Muscle layer of duodenum (tissue), 2 donors: ENCODE measurements at regions not wholly inside any gene's neighbourhood (a gene's known extent, or its start where the extent isn't known, plus 50 kb on each side); places are given as distances from the start of the nearest gene placed in this dataset.
"Not testable (repeated sequence)": the region's sequence is repeated elsewhere in the genome, so short reads cannot be mapped to it uniquely, and the experiment has no call there.

Source experiments
- H3K27ac ChIP-seq: one replicate; pipeline ENCODE4 v1.7.0; 2013; ENCODE audit warnings: mild to moderate bottlenecking, low read length
- H3K27me3 ChIP-seq: one replicate; pipeline ENCODE4 v1.7.0; 2013; ENCODE audit warnings: low read depth, mild to moderate bottlenecking, control low read depth, low read length
- H3K36me3 ChIP-seq, 2 donors: one replicate each; pipeline ENCODE4 v1.7.0; 2013; ENCODE audit warnings: low read length in 2 of 2, control low read depth in 1 of 2, mild to moderate bottlenecking in 1 of 2; ENCODE audit not compliant: insufficient read depth in 2 of 2, control insufficient read depth in 1 of 2
- H3K4me1 ChIP-seq, 2 donors: one replicate each; pipeline ENCODE4 v1.7.0; 2013; ENCODE audit warnings: low read length in 2 of 2, mild to moderate bottlenecking in 2 of 2, control low read depth in 1 of 2, moderate library complexity in 1 of 2; ENCODE audit not compliant: insufficient read depth in 2 of 2, control insufficient read depth in 1 of 2
- H3K4me3 ChIP-seq, 2 donors: one replicate each; pipeline ENCODE4 v1.7.0; 2013; ENCODE audit warnings: low read length in 2 of 2, low read depth in 1 of 2, mild to moderate bottlenecking in 1 of 2
- H3K9me3 ChIP-seq, 2 donors: one replicate each; pipeline ENCODE4 v1.7.0; 2013; ENCODE audit warnings: low read length in 2 of 2, control low read depth in 1 of 2, mild to moderate bottlenecking in 1 of 2; ENCODE audit not compliant: control insufficient read depth in 1 of 2
- donor health status: healthy.

DNA sequence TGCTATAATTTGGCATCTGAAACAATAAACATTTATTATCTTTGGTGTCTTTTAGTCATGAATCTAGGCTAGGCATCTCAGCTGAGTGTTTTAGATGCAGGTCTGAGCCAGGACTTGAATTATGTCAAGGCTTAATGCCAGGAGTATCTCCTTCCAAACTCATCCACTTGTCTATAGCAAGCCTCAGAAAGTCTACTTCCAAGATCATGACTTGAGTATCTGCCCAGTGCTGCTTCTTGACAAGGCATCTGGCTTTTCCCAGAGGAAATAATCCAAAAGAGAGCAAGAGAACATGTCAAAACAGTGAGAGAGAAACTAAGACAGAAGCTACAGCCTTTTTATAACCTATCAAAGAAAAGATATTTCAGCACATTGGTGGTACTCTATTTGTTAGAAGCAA lies 1052.1 kb upstream of the PCDH10 start:
- Histone ChIP-seq H3K4me3 (no peak overlapping the region), H3K9me3 (no peaks in the 10 kb centered on the region), H3K27me3 (no peaks in the 10 kb centered on the region), H3K4me1 (no peaks in the 10 kb centered on the region), H3K27ac (no peak overlapping the region), H3K36me3 (no peaks in the 10 kb centered on the region)

DNA sequence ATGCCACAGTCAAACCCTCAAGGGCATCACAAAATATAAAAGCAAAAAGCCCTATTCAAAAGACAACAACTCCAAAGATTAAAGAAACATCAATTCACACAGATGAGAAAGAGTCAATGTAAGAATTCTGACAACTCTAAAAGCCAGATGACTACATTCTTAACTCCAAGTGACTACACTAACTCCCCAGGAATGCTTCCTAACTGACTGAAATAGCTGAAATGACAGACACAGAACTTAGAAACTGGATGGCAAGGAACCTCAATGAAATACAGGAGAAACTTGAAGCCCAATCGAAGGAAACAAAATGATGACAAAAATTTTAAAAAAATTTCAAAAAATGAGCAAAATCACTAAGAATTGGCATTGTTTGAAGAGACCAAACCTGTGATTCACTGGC lies 1047.6 kb upstream of the PCDH10 start:
- H3K27me3 ChIP-seq: no peaks in the 10 kb centered on the region
- H3K36me3 ChIP-seq: no peaks in the 10 kb centered on the region
- no peak overlapping the region for H3K27ac ChIP-seq
- no peaks in the 10 kb centered on the region for H3K4me1 ChIP-seq
- H3K9me3 ChIP-seq: no peaks in the 10 kb centered on the region
- no peak overlapping the region for H3K4me3 ChIP-seq

GRCh38 chr4:132108784-132109183 lies 1040.3 kb upstream of the PCDH10 start:
- Histone ChIP-seq H3K27me3 (no peaks in the 10 kb centered on the region), H3K4me1 (no peaks in the 10 kb centered on the region), H3K27ac (no peak overlapping the region), H3K36me3 (no peaks in the 10 kb centered on the region), H3K4me3 (no peak overlapping the region), H3K9me3 (no peaks in the 10 kb centered on the region)

- no peaks in the 10 kb centered on the region for H3K27me3 ChIP-seq
- no peaks in the 10 kb centered on the region for H3K4me1 ChIP-seq
- no peaks in the 10 kb centered on the region for H3K36me3 ChIP-seq
- H3K4me3 ChIP-seq: no peak overlapping the region
- H3K9me3 ChIP-seq: no peaks in the 10 kb centered on the region
- H3K27ac ChIP-seq: no peak overlapping the region
These were observed 1034.2 kb upstream of the PCDH10 start for GRCh38 chr4:132114885-132115284.

GRCh38 chr4:132122741-132123140 lies 1026.4 kb upstream of the PCDH10 start:
- H3K27ac ChIP-seq, H3K4me3 ChIP-seq, H3K36me3 ChIP-seq, H3K27me3 ChIP-seq, H3K4me1 ChIP-seq, H3K9me3 ChIP-seq: not testable (repeated sequence)

DNA sequence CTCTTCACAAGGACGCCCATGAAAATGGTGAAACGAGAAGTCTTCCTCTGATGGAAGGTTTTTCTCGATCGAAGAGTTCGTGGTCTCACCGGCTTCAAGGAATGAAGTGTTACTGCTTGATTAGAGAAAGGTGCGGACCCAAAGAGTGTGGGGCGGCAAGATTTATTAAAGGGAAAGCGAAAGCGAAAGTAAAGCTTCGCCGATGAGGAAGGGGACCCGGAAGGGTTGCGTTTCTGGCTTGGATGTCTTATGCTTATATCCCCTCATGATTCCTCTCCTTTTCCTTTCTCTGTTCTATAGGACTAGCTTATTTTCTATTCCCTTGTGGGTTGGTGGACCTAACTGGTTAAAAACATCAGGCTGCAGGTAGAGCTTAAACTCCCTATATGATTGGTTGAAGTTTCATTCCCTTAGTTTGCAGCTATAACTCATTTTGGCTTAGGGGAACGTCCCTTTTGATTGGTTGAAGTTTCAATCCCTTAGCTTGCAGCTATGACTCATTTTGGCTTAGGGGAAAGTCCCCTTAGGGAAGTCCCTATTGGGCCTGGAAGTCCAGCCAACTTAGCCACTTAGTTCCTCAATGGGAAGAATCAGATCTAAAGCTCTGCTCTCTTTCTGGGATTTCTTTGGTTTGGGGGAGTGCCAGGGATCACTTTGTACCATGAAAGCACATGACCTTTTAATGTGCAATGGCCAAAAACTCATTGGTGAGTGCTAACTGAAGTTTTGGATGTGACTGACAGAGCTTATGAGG lies 1025.0 kb upstream of the PCDH10 start:
- peaks cover 0 to 2% of the 10 kb centered on the region in 2 donors for H3K9me3 ChIP-seq
- no peaks in the 10 kb centered on the region for H3K36me3 ChIP-seq
- no peaks in the 10 kb centered on the region for H3K27me3 ChIP-seq
- no peaks in the 10 kb centered on the region for H3K4me1 ChIP-seq
- no peak overlapping the region for H3K27ac ChIP-seq
- no peak overlapping the region for H3K4me3 ChIP-seq

DNA sequence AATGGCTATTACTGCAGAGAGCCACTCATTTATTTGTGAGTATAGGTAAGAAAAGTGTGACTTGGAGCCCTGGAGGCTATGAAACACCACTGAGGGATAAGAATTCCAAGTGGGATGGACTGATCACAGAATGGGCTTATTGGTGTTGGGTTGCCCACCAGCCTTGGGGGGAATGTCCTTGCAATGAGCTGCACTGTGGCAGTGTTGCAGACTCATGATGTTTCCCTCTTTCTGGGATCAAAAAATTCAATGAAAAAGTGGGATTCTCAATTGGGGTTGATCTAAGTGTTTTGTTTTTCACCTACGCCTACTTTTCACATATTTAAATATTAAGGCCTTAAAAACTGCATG lies 1024.5 kb upstream of the PCDH10 start:
- no peaks in the 10 kb centered on the region for H3K27me3 ChIP-seq
- H3K27ac ChIP-seq: no peak overlapping the region
- H3K4me3 ChIP-seq: no peak overlapping the region
- peaks cover 0 to 2% of the 10 kb centered on the region in 2 donors for H3K9me3 ChIP-seq
- H3K36me3 ChIP-seq: no peaks in the 10 kb centered on the region
- no peaks in the 10 kb centered on the region for H3K4me1 ChIP-seq

DNA sequence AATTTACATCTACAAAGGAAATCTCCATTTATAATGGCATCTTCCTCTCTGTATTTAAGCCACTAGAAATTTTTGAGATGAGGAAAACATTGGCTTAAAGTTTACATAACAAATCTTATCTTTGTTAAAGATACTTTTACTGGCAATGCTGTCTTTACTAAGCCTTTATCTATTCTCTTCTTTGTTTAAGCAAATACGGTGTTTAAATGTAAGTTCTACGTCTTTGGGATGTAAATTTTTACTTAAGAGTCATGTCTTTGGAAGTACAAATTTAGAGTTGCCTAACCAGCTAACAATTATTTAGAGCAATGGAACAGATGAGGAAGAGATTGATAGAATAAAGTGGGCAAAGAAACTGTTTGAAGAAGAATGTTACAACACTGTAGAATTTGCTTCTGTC lies 1024.0 kb upstream of the PCDH10 start:
- no peaks in the 10 kb centered on the region for H3K4me1 ChIP-seq
- no peaks in the 10 kb centered on the region for H3K36me3 ChIP-seq
- H3K9me3 ChIP-seq: peaks cover 0 to 2% of the 10 kb centered on the region in 2 donors
- no peak overlapping the region for H3K27ac ChIP-seq
- H3K27me3 ChIP-seq: no peaks in the 10 kb centered on the region
- no peak overlapping the region for H3K4me3 ChIP-seq

GRCh38 chr4:132132433-132132832 lies 1016.7 kb upstream of the PCDH10 start:
- H3K27me3 ChIP-seq: no peaks in the 10 kb centered on the region
- no peak overlapping the region for H3K4me3 ChIP-seq
- no peak overlapping the region for H3K27ac ChIP-seq
- no peaks in the 10 kb centered on the region for H3K4me1 ChIP-seq
- no peaks in the 10 kb centered on the region for H3K36me3 ChIP-seq
- H3K9me3 ChIP-seq: peaks cover 0 to 3% of the 10 kb centered on the region in 2 donors

DNA sequence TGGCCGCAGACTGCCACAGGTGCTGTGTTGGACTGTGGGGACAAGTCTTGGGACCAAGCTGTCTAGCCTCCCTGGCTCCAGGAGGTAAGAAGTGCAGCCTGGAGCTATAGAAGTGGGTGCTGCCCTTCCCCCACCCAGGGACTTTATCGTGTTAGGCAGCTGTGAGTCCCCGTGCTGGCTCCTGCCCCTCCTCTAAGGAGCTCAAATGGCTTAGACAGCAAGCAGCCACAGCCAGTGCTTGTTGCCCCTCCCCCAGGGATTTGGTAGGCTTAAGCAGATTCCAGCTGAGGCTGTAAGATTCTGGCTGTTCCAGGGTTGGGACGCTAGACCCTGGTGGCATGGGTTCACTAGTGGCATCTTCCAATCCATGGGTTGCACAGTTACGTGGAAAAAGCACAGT lies 979.4 kb upstream of the PCDH10 start:
- Histone ChIP-seq H3K27me3 (no peaks in the 10 kb centered on the region), H3K27ac (no peak overlapping the region), H3K4me3 (no peak overlapping the region)

GRCh38 chr4:132180020-132180427 lies 969.1 kb upstream of the PCDH10 start:
- H3K9me3 ChIP-seq: peaks cover 2 to 4% of the 10 kb centered on the region in 2 donors
- H3K27ac ChIP-seq: no peak overlapping the region
- H3K4me1 ChIP-seq: no peaks in the 10 kb centered on the region
- H3K27me3 ChIP-seq: no peaks in the 10 kb centered on the region
- no peaks in the 10 kb centered on the region for H3K36me3 ChIP-seq
- H3K4me3 ChIP-seq: no peak overlapping the region

More for the DNA sequence above, 979.4 kb upstream of the PCDH10 start:
- H3K4me1 ChIP-seq: no peaks in the 10 kb centered on the region
- H3K9me3 ChIP-seq: no peaks in the 10 kb centered on the region
- H3K36me3 ChIP-seq: no peaks in the 10 kb centered on the region

DNA sequence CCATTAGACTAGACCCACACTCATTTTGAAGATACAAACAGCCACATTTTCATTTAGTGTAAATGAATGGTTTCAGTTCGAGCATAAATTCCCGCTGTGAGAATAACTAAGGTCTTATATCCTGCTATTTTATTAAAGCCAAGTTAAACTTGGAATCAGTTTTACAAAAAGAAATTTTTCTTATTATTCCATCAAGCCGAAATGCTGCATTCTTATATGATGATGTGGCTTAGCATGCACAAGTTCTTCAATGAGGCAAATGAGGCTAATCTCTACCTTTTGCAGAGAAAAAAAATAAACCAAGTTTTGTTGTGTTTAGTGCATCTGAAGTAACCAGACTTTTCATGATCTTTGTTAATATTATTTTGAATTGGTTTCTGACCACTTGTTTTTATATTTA lies 953.9 kb upstream of the PCDH10 start:
- Histone ChIP-seq H3K27me3 (no peaks in the 10 kb centered on the region), H3K36me3 (no peaks in the 10 kb centered on the region)

More for the DNA sequence above, 953.9 kb upstream of the PCDH10 start:
- no peak overlapping the region for H3K27ac ChIP-seq
- no peaks in the 10 kb centered on the region for H3K9me3 ChIP-seq
- no peaks in the 10 kb centered on the region for H3K4me1 ChIP-seq
- H3K4me3 ChIP-seq: no peak overlapping the region
